SK-N-SH treated with all-trans-retinoic acid at 6 μM for 48 hours (cell line): ENCODE measurements at regions not wholly inside any gene's neighbourhood (a gene's known extent, or its start where the extent isn't known, plus 50 kb on each side); places are given as distances from the start of the nearest gene placed in this dataset.

Source experiments
- ATAC-seq: fragments of 200-7000 bp; cut with Tn5 transposase; 3 replicates; pipeline ENCODE4 v1.9.1; 2020; ENCODE audit warnings: mild to moderate bottlenecking, moderate library complexity
- ARNTL ChIP-seq: fragments of 450-650 bp; formaldehyde crosslinking; IDR thresholded peaks from 2 replicates; pipeline ENCODE4 v1.5.0; 2020; ENCODE audit warnings: low read depth, mild to moderate bottlenecking, moderate library complexity, borderline replicate concordance
- BACH2 ChIP-seq: fragments of 250-450 bp; sonication (Bioruptor Pico); IDR thresholded peaks from 2 replicates; pipeline ENCODE4 v1.9.0; 2021; ENCODE audit warnings: mild to moderate bottlenecking, borderline replicate concordance
- CREB5 ChIP-seq: fragments of 250-450 bp; sonication (Bioruptor Pico); IDR thresholded peaks from 2 replicates; pipeline ENCODE4 v1.5.1; 2020; ENCODE audit warnings: low read depth, mild to moderate bottlenecking, moderate library complexity
- CSDC2 ChIP-seq: fragments of 250-450 bp; sonication (Bioruptor Pico); IDR thresholded peaks from 2 replicates; pipeline ENCODE4 v1.5.0; 2020; ENCODE audit warnings: mild to moderate bottlenecking, moderate library complexity
- ESRRG ChIP-seq: fragments of 250-450 bp; sonication (Bioruptor Pico); IDR thresholded peaks from 2 replicates; pipeline ENCODE4 v1.6.1; 2021; ENCODE audit warnings: mild to moderate bottlenecking
- GLIS3 ChIP-seq: fragments of 250-450 bp; sonication (Bioruptor Pico); IDR thresholded peaks from 2 replicates; pipeline ENCODE4 v1.5.0; 2020; ENCODE audit warnings: mild to moderate bottlenecking, moderate library complexity
- ISL1 ChIP-seq: fragments of 250-450 bp; sonication (Bioruptor Pico); IDR thresholded peaks from 2 replicates; pipeline ENCODE4 v2.1.2; 2022; ENCODE audit warnings: mild to moderate bottlenecking, moderate library complexity
- OSR1 ChIP-seq: fragments of 250-450 bp; sonication (Bioruptor Pico); IDR thresholded peaks from 2 replicates; pipeline ENCODE4 v1.8.0; 2022; ENCODE audit warnings: moderate library complexity, mild to moderate bottlenecking, inconsistent platforms
- PPARA ChIP-seq: fragments of 250-450 bp; sonication (Bioruptor Pico); IDR thresholded peaks from 2 replicates; pipeline ENCODE4 v1.5.0; 2020; ENCODE audit warnings: mild to moderate bottlenecking, borderline replicate concordance
- RARB ChIP-seq: fragments of 250-450 bp; sonication (Bioruptor Pico); IDR thresholded peaks from 2 replicates; pipeline ENCODE4 v1.8.0; 2021; ENCODE audit warnings: mild to moderate bottlenecking, moderate library complexity
- SNAI2 ChIP-seq: fragments of 250-450 bp; sonication (Bioruptor Pico); IDR thresholded peaks from 2 replicates; pipeline ENCODE4 v1.5.0; 2020; ENCODE audit warnings: mild to moderate bottlenecking, moderate library complexity
- TCF4 ChIP-seq: fragments of 250-450 bp; sonication (Bioruptor Pico); IDR thresholded peaks from 2 replicates; pipeline ENCODE4 v1.8.0; 2021; ENCODE audit warnings: mild to moderate bottlenecking, moderate library complexity, borderline replicate concordance
- TOX ChIP-seq: fragments of 250-450 bp; sonication (Bioruptor Pico); IDR thresholded peaks from 2 replicates; pipeline ENCODE4 v1.8.0; 2021; ENCODE audit warnings: mild to moderate bottlenecking, moderate library complexity, borderline replicate concordance
- ZC3H10 ChIP-seq: fragments of 250-450 bp; sonication (Bioruptor Pico); IDR thresholded peaks from 2 replicates; pipeline ENCODE4 v1.5.1; 2021; ENCODE audit warnings: mild to moderate bottlenecking, moderate library complexity
- ZFP3 ChIP-seq: fragments of 250-450 bp; sonication (Bioruptor Pico); IDR thresholded peaks from 2 replicates; pipeline ENCODE4 v1.5.0; 2020; ENCODE audit warnings: mild to moderate bottlenecking, moderate library complexity
- ZFP30 ChIP-seq: fragments of 450-650 bp; formaldehyde crosslinking; IDR thresholded peaks from 2 replicates; pipeline ENCODE4 v1.5.0; 2022; ENCODE audit warnings: mild to moderate bottlenecking, moderate library complexity
- ZNF565 ChIP-seq: fragments of 450-650 bp; formaldehyde crosslinking; conservative IDR thresholded peaks from 2 replicates; pipeline ENCODE4 v1.5.0; 2020; ENCODE audit warnings: low read depth, mild to moderate bottlenecking, moderate library complexity
- ZNF70 ChIP-seq: fragments of 450-650 bp; formaldehyde crosslinking; IDR thresholded peaks from 2 replicates; pipeline ENCODE4 v1.5.0; 2020; ENCODE audit warnings: mild to moderate bottlenecking, moderate library complexity
- ZNF8 ChIP-seq: fragments of 450-650 bp; formaldehyde crosslinking; IDR thresholded peaks from 2 replicates; pipeline ENCODE4 v1.5.0; 2020; ENCODE audit warnings: mild to moderate bottlenecking, moderate library complexity
- TF ChIP-seq, protein P1 (sequence below): fragments of 250-450 bp; sonication (Bioruptor Pico); IDR thresholded peaks from 2 replicates; pipeline ENCODE4 v1.8.0; 2021; ENCODE audit warnings: low read depth, mild to moderate bottlenecking, moderate library complexity, borderline replicate concordance
- TF ChIP-seq, protein P2 (sequence below): fragments of 250-450 bp; sonication (Bioruptor Pico); IDR thresholded peaks from 2 replicates; pipeline ENCODE4 v1.5.1; 2021; ENCODE audit warnings: mild to moderate bottlenecking, moderate library complexity
- TF ChIP-seq, protein P3 (sequence below): fragments of 250-450 bp; sonication (Bioruptor Pico); IDR thresholded peaks from 2 replicates; pipeline ENCODE4 v1.5.0; 2020; ENCODE audit warnings: mild to moderate bottlenecking, moderate library complexity

DNA sequence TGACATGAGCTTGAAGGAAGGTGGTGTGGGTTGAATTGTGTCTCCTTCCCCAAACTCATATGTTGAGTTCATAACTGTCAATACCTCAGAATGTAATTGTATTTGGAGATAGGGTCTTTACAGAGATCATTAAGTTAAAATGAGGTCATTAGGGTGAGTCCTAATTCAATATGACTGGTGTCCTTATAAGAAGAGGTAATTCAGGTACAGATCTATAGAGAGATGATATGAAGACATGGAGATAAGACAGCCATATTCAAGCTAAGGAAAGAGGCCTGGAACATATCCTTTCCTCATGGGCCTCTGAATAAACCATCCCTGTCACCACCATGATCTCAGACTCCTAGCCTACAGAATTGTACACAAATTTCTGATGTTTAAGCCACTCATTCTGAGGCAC, 514.7 kb upstream of the MGAT4C start:
- ATAC-seq = no peak
- TF ChIP-seq ZC3H10 (CRISPR knock-in tag) (no peak), SNAI2 (no peak), ZFP3 (CRISPR knock-in tag) (no peak), PPARA (CRISPR knock-in tag) (no peak), ZNF8 (CRISPR knock-in tag) (no peak), OSR1 (CRISPR knock-in tag) (no peak), ZFP30 (CRISPR knock-in tag) (no peak), GLIS3 (CRISPR knock-in tag) (no peak), TCF4 (CRISPR knock-in tag) (no peak), BACH2 (CRISPR knock-in tag) (no peak), TOX (CRISPR knock-in tag) (no peak), ISL1 (CRISPR knock-in tag) (no peak)
- TF ChIP-seq, protein P1, sequence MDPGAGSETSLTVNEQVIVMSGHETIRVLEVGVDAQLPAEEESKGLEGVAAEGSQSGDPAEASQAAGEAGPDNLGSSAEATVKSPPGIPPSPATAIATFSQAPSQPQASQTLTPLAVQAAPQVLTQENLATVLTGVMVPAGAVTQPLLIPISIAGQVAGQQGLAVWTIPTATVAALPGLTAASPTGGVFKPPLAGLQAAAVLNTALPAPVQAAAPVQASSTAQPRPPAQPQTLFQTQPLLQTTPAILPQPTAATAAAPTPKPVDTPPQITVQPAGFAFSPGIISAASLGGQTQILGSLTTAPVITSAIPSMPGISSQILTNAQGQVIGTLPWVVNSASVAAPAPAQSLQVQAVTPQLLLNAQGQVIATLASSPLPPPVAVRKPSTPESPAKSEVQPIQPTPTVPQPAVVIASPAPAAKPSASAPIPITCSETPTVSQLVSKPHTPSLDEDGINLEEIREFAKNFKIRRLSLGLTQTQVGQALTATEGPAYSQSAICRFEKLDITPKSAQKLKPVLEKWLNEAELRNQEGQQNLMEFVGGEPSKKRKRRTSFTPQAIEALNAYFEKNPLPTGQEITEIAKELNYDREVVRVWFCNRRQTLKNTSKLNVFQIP (CRISPR knock-in tag) = no peak
- TF ChIP-seq, all 23 proteins: peak for 0

- no peak for TF ChIP-seq ZNF565 (CRISPR knock-in tag)
- TF ChIP-seq ZFP30 (CRISPR knock-in tag) = no peak
- TF ChIP-seq GLIS3 (CRISPR knock-in tag) = no peak
- TF ChIP-seq, protein P2, sequence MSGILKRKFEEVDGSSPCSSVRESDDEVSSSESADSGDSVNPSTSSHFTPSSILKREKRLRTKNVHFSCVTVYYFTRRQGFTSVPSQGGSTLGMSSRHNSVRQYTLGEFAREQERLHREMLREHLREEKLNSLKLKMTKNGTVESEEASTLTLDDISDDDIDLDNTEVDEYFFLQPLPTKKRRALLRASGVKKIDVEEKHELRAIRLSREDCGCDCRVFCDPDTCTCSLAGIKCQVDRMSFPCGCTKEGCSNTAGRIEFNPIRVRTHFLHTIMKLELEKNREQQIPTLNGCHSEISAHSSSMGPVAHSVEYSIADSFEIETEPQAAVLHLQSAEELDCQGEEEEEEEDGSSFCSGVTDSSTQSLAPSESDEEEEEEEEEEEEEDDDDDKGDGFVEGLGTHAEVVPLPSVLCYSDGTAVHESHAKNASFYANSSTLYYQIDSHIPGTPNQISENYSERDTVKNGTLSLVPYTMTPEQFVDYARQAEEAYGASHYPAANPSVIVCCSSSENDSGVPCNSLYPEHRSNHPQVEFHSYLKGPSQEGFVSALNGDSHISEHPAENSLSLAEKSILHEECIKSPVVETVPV (CRISPR knock-in tag) = no peak
- no peak for TF ChIP-seq ISL1 (CRISPR knock-in tag)
- TF ChIP-seq, protein P1 (CRISPR knock-in tag) = no peak
- TF ChIP-seq, protein P3, sequence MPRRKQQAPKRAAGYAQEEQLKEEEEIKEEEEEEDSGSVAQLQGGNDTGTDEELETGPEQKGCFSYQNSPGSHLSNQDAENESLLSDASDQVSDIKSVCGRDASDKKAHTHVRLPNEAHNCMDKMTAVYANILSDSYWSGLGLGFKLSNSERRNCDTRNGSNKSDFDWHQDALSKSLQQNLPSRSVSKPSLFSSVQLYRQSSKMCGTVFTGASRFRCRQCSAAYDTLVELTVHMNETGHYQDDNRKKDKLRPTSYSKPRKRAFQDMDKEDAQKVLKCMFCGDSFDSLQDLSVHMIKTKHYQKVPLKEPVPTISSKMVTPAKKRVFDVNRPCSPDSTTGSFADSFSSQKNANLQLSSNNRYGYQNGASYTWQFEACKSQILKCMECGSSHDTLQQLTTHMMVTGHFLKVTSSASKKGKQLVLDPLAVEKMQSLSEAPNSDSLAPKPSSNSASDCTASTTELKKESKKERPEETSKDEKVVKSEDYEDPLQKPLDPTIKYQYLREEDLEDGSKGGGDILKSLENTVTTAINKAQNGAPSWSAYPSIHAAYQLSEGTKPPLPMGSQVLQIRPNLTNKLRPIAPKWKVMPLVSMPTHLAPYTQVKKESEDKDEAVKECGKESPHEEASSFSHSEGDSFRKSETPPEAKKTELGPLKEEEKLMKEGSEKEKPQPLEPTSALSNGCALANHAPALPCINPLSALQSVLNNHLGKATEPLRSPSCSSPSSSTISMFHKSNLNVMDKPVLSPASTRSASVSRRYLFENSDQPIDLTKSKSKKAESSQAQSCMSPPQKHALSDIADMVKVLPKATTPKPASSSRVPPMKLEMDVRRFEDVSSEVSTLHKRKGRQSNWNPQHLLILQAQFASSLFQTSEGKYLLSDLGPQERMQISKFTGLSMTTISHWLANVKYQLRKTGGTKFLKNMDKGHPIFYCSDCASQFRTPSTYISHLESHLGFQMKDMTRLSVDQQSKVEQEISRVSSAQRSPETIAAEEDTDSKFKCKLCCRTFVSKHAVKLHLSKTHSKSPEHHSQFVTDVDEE (CRISPR knock-in tag) = no peak
- TF ChIP-seq PPARA (CRISPR knock-in tag) = no peak
- TF ChIP-seq OSR1 (CRISPR knock-in tag) = no peak
- no peak for TF ChIP-seq ESRRG (CRISPR knock-in tag)
- no peak for TF ChIP-seq TOX (CRISPR knock-in tag)
- no peak for TF ChIP-seq SNAI2
- TF ChIP-seq ARNTL (CRISPR knock-in tag) = no peak
- TF ChIP-seq ZNF70 = no peak
- no peak for TF ChIP-seq ZC3H10 (CRISPR knock-in tag)
- TF ChIP-seq CREB5 (CRISPR knock-in tag) = no peak
- no peak for TF ChIP-seq RARB (CRISPR knock-in tag)
- TF ChIP-seq ZFP3 (CRISPR knock-in tag) = no peak
- TF ChIP-seq CSDC2 (CRISPR knock-in tag) = no peak
- ATAC-seq = no peak
These were observed 492.7 kb upstream of the MGAT4C start for GRCh38 chr12:86748894-86749293.
